ENCODE measurements at regions not wholly inside any gene's neighbourhood (a gene's known extent, or its start where the extent isn't known, plus 50 kb on each side); places are given as distances from the start of the nearest gene placed in this dataset.

DNA sequence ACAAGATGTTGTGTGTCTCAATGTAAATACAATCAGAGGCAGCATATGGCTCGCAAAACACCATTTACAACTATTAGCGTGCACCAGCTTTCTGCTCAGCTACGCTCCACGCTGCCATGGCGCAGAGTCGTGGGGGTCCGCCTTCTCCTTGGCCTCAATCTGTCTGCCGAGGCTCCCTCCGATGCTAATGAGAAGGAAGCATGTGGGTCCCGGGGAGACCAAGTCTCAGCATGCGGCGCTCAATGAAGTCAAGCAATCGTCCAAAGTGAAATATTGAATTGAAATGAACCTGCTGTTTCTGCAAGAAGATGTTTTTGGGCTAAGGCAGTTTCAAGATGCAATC lies 228.9 kb downstream of the TOMM20 start:
- DNase-seq (ENCODE audit: low spot score) (no peak), ATAC-seq (ENCODE audit: insufficient number of reproducible peaks, low FRiP score, low read depth) (no peak)
- H3K4me1 ChIP-seq (ENCODE audit: control insufficient read depth in 1 of 2, low read depth in 2 of 2), result peaks cover 0 to 14% of the 10 kb centered on the region in 2 donors
- TF ChIP-seq CTCF (IDR thresholded peaks at IDR 0.05), result no peak
- H3K9me3 ChIP-seq, result no peaks in the 10 kb centered on the region
- no peaks in the 10 kb centered on the region for H3K27me3 ChIP-seq (replicated peaks; ENCODE audit: insufficient read depth)
- H3K36me3 ChIP-seq, result no peaks in the 10 kb centered on the region
- no peak overlapping the region for H3K27ac ChIP-seq
- H3K4me3 ChIP-seq, result no peak overlapping the region

GRCh38 chr1:234899041-234899729 lies 229.5 kb downstream of the TOMM20 start:
- no peak for TF ChIP-seq CTCF (IDR thresholded peaks at IDR 0.05)
- Histone ChIP-seq H3K4me3 (no peak overlapping the region), H3K27ac (no peak overlapping the region), H3K4me1 (ENCODE audit: control insufficient read depth in 1 of 2, low read depth in 2 of 2) (peaks cover 0 to 14% of the 10 kb centered on the region in 2 donors), H3K9me3 (no peaks in the 10 kb centered on the region), H3K27me3 (replicated peaks; ENCODE audit: insufficient read depth) (no peaks in the 10 kb centered on the region), H3K36me3 (no peaks in the 10 kb centered on the region)
- ATAC-seq (ENCODE audit: insufficient number of reproducible peaks, low FRiP score, low read depth) (no peak), DNase-seq (ENCODE audit: low spot score) (no peak)

- no peak for TF ChIP-seq CTCF (IDR thresholded peaks at IDR 0.05)
- no peak for DNase-seq (ENCODE audit: low spot score)
- Histone ChIP-seq H3K4me1 (ENCODE audit: control insufficient read depth in 1 of 2, low read depth in 2 of 2) (peaks cover 0 to 14% of the 10 kb centered on the region in 2 donors), H3K36me3 (no peaks in the 10 kb centered on the region), H3K9me3 (no peaks in the 10 kb centered on the region), H3K4me3 (no peak overlapping the region), H3K27ac (no peak overlapping the region), H3K27me3 (replicated peaks; ENCODE audit: insufficient read depth) (no peaks in the 10 kb centered on the region)
- no peak for ATAC-seq (ENCODE audit: insufficient number of reproducible peaks, low FRiP score, low read depth)
These were observed 230.1 kb downstream of the TOMM20 start for GRCh38 chr1:234898455-234899033.

- Histone ChIP-seq H3K4me3 (no peak overlapping the region), H3K36me3 (no peaks in the 10 kb centered on the region), H3K4me1 (ENCODE audit: control insufficient read depth in 1 of 2, low read depth in 2 of 2) (peaks cover 0 to 14% of the 10 kb centered on the region in 2 donors), H3K27me3 (replicated peaks; ENCODE audit: insufficient read depth) (no peaks in the 10 kb centered on the region), H3K27ac (no peak overlapping the region), H3K9me3 (no peaks in the 10 kb centered on the region)
- no peak for TF ChIP-seq CTCF (IDR thresholded peaks at IDR 0.05)
- ATAC-seq (ENCODE audit: insufficient number of reproducible peaks, low FRiP score, low read depth), result no peak
- no peak for DNase-seq (ENCODE audit: low spot score)
These were observed 230.7 kb downstream of the TOMM20 start for GRCh38 chr1:234897754-234898454.

DNA sequence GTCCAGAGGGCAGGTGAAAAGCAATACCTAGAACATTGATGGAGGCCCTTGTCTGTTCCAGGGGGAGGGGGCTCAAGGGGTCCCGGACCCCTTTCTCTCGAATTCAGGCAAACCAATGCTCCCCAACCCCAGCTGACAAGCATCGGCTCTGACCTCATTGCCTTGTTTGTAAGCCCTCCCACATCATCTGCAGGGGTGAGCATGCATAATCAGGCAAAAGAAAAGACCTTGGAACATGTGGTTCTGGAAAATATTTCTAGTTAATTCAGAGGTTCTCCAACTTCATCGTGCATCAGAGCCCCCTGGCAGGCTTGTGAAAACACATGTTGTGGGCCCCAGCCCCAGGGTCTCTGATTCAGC lies 231.3 kb downstream of the TOMM20 start:
- DNase-seq (ENCODE audit: low spot score) (no peak), ATAC-seq (ENCODE audit: insufficient number of reproducible peaks, low FRiP score, low read depth) (no peak)
- TF ChIP-seq CTCF (IDR thresholded peaks at IDR 0.05), result no peak
- H3K36me3 ChIP-seq, result no peaks in the 10 kb centered on the region
- peaks cover 0 to 14% of the 10 kb centered on the region in 2 donors for H3K4me1 ChIP-seq (ENCODE audit: control insufficient read depth in 1 of 2, low read depth in 2 of 2)
- H3K27ac ChIP-seq, result no peak overlapping the region
- H3K27me3 ChIP-seq (replicated peaks; ENCODE audit: insufficient read depth), result no peaks in the 10 kb centered on the region
- H3K9me3 ChIP-seq, result no peaks in the 10 kb centered on the region
- no peak overlapping the region for H3K4me3 ChIP-seq

All from thoracic aorta (tissue), 2 donors.